Activated CD4-positive, alpha-beta T cell treated with anti-CD3 and anti-CD28 coated beads for 36 hours (primary cell): ENCODE measurements at regions not wholly inside any gene's neighbourhood (a gene's known extent, or its start where the extent isn't known, plus 50 kb on each side); places are given as distances from the start of the nearest gene placed in this dataset.

Experiments
- ATAC-seq: fragments of 200-7000 bp; cut with Tn5 transposase; one replicate; pipeline ENCODE4 v1.10.0; 2021; ENCODE audit warnings: mild to moderate bottlenecking, moderate library complexity
- CTCF ChIA-PET: fragments of 350-600 bp; sonication (Branson Sonifier 250); formaldehyde crosslinking; loops from one replicate; lab custom pipeline; 2021; ENCODE audit warnings: antibody characterized with exemption; lab: Charles Lee
- POLR2A ChIA-PET: fragments of 350-600 bp; sonication (Branson Sonifier 250); formaldehyde crosslinking; loops from one replicate; lab custom pipeline; 2021; ENCODE audit warnings: antibody characterized with exemption, inconsistent platforms; lab: Charles Lee
- DNase-seq: peaks from one replicate; pipeline ENCODE4 v3.0.0-alpha.2; 2020
- H3K27ac Mint-ChIP-seq: one replicate; pipeline ENCODE4 v1.8.0; 2021; ENCODE audit warnings: mixed read lengths
- H3K27me3 Mint-ChIP-seq: one replicate; pipeline ENCODE4 v1.8.0; 2021; ENCODE audit warnings: mixed read lengths
- H3K36me3 Mint-ChIP-seq: one replicate; pipeline ENCODE4 v1.8.0; 2021; ENCODE audit warnings: low read depth, mixed read lengths
- H3K4me1 Mint-ChIP-seq: one replicate; pipeline ENCODE4 v1.8.0; 2021; ENCODE audit warnings: mixed read lengths
- H3K4me3 Mint-ChIP-seq: one replicate; pipeline ENCODE4 v1.8.0; 2021; ENCODE audit warnings: mild to moderate bottlenecking, moderate library complexity, mixed read lengths
- H3K9me3 Mint-ChIP-seq: one replicate; pipeline ENCODE4 v1.8.0; 2021; ENCODE audit warnings: low read depth, mixed read lengths
- intact Hi-C, 2 experiments: fragments of 100-400 bp; cut with DNase I in 1 of 2; cut with micrococcal nuclease in 1 of 2; formaldehyde crosslinking; loops; one replicate each; pipeline versions ENCODE4 v1.14.2 to v1.15.1; 2022 to 2024; cut with DNase I, micrococcal nuclease

GRCh38 chr12:27193854-27194544 lies 50.1 kb upstream of the STK38L start:
- ATAC-seq (no peak), DNase-seq (no peak)
- Mint-ChIP-seq H3K27ac (no peak overlapping the region), H3K27me3 (no peaks in the 10 kb centered on the region), H3K9me3 (no peaks in the 10 kb centered on the region), H3K4me3 (no peak overlapping the region), H3K36me3 (no peaks in the 10 kb centered on the region), H3K4me1 (no peaks in the 10 kb centered on the region)
- ChIA-PET POLR2A (interaction anchor here (0.6 kb wide), 1 partner anchor 109 kb away, joined by 3 read pairs; no protein-coding TSS in a partner anchor), CTCF (interaction anchor here (1.0 kb wide), 1 partner anchor 41 kb away, joined by 3 read pairs; no protein-coding TSS in a partner anchor)
- intact Hi-C loops, result no loop called here
